GM13976 (cell line): ENCODE measurements at regions not wholly inside any gene's neighbourhood (a gene's known extent, or its start where the extent isn't known, plus 50 kb on each side); places are given as distances from the start of the nearest gene placed in this dataset.

Source experiments
- DNase-seq: peaks from one replicate; pipeline ENCODE4 v3.0.0; 2012; ENCODE audit warnings: low spot score
- in situ Hi-C: fragments of 300-500 bp; cut with MboI; formaldehyde crosslinking; loops from one replicate; pipeline ENCODE4 v1.12.0; 2022; ENCODE audit warnings: low sequenced_read_pairs, mixed read lengths, inconsistent platforms; ENCODE audit not compliant: unreplicated experiment
- TF ChIP-seq, protein P1 (sequence below): IDR thresholded peaks from 2 replicates; pipeline ENCODE4 v1.5.1; 2012; ENCODE audit warnings: borderline replicate concordance, mild to moderate bottlenecking; ENCODE audit not compliant: insufficient read depth; ENCODE audit errors: extremely low read depth, missing control alignments, control extremely low read depth

DNA sequence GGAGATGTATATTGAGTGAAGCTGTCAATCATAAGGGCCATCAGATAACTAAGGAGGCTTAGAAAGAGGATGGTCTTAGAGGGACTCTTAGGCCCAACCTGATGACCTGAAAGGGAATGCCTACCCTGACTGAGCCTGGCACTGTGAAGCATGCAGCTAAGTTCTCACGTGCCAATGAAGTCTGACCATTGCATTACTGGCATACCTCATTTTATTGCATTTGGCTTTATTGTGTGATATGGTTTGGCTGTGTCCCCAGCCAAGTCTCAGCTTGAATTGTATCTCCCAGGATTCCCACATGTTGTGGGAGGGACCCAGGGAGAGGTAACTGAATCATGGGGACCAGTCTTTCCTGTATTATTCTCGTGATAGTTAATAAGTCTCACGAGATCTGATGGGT, 421.6 kb upstream of the SGCD start:
- in situ Hi-C loops = no loop called here
- TF ChIP-seq, protein P1, sequence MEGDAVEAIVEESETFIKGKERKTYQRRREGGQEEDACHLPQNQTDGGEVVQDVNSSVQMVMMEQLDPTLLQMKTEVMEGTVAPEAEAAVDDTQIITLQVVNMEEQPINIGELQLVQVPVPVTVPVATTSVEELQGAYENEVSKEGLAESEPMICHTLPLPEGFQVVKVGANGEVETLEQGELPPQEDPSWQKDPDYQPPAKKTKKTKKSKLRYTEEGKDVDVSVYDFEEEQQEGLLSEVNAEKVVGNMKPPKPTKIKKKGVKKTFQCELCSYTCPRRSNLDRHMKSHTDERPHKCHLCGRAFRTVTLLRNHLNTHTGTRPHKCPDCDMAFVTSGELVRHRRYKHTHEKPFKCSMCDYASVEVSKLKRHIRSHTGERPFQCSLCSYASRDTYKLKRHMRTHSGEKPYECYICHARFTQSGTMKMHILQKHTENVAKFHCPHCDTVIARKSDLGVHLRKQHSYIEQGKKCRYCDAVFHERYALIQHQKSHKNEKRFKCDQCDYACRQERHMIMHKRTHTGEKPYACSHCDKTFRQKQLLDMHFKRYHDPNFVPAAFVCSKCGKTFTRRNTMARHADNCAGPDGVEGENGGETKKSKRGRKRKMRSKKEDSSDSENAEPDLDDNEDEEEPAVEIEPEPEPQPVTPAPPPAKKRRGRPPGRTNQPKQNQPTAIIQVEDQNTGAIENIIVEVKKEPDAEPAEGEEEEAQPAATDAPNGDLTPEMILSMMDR = no peak
- DNase-seq = no peak

DNA sequence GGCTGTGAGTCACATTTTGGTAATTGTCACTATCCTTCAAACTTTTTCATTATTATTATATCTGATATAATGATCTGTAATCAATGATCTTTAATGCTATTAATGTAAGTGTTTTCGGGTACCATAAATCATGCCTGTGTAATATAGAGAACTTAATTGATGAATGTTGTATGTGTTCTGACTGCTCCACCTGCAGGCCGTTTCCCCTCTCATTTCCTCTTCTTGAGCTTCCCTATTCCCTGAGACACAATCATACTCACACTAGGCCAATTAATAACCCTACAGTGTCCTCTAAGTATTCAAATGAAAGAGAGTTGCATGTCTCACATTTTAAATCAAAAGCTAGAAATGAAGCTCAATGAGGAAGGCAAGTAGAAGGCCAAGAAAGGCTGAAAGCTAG, 420.9 kb upstream of the SGCD start:
- DNase-seq = no peak
- TF ChIP-seq, protein P1 = no peak
- in situ Hi-C loops = no loop called here

DNA sequence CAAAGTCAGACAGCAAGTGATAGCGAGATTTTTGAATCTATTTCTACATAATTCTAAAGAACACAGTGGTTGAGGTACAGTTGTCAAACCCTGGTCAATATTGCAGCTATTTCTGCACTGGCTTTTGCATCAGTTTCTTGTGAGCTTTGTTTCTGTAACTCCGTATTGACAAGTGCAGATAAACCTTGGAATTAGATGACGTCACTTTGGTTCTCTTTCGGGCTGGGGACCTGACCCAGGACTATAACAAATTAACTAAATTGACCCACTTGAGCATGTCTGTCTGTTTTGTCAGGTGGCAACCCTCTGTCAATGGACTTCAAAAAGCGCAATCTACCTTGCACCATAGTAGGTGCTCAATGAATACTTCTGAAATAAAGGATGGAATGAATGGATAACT, 418.4 kb upstream of the SGCD start:
- in situ Hi-C loops = no loop called here
- no peak for DNase-seq
- TF ChIP-seq, protein P1 = no peak

DNA sequence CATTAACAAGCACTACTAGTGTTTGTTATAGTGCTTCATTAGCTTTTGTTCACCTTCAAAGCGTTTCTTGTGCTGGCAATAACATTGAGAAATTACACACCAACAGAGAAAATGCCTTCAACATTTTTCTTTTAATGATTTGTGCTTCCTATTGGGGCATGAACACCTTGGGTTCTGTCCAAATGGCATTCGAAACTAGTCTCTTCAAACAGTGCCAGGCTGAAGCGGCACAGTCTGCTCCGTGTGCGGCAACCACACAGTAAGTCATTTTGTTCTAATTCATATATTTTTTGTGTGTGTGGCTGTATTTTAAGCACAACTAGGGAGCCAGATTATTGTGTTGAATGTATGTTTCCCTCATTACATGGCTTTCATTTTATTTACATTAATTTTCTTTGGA, 414.7 kb upstream of the SGCD start:
- in situ Hi-C loops = no loop called here
- TF ChIP-seq, protein P1 = no peak
- no peak for DNase-seq

DNA sequence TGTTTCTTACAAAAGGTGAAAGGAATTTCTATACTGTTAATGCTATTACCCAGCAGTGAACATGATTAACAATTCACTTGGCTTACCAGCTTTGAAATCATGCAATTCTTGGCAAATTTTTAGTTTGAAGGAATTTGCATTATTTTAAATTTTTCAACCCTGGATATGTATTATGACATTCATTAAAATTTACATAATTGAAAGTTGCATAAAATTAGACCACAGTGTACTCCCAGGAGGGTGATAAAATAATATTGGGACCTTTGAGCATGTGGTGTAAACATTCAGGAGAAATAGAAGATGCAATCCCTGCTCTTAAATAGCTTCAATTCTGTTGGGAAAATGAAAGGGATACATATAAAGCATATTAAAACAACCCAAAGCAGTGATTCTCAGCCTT, 412.2 kb upstream of the SGCD start:
- no peak for DNase-seq
- TF ChIP-seq, protein P1 = no peak
- in situ Hi-C loops = no loop called here

DNA sequence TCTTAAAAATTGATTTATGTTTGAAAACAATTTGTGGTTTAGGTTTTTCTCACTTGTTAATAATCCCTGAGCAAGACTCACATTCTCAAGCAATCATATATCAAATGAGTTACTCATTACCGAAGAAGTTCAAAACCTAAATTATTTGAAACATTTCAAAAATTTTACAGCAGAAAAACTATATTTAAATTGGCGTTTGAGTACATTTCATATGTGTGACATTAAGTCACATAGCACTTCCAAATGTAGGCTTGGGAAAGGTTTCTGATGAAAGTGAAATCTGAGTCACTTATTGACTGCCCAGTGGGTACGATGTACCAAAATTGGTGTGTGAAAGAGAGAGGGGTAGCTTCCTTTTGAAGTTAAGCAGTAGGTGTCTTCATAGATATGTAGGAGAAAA, 411.4 kb upstream of the SGCD start:
- in situ Hi-C loops = no loop called here
- DNase-seq = no peak
- TF ChIP-seq, protein P1 = no peak

DNA sequence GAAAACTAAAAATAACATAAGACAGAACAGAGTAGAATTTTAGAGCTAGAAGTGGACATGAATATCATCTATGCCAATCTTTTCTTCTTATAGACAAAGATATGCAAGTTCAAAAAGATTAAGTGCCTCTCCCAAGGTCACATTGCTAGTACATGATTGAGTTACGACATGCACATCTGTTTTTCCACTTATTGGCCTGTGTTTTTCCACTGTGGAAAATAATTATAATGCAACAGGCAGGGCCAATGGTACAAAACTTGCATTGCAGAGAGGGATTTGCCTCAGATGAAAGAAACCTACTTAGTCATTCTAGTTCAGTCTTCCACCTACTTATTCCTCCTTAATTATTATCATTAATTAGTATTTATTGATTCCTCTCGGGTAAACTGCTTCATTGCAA, 407.8 kb upstream of the SGCD start:
- DNase-seq = no peak
- in situ Hi-C loops = no loop called here
- TF ChIP-seq, protein P1 = no peak
